GM18870 (cell line): ENCODE measurements at regions not wholly inside any gene's neighbourhood (a gene's known extent, or its start where the extent isn't known, plus 50 kb on each side); places are given as distances from the start of the nearest gene placed in this dataset.

Source experiments
- ATAC-seq: cut with Tn5 transposase; IDR thresholded peaks from one replicate; pipeline ENCODE4 v1.9.1; 2021; ENCODE audit warnings: moderate library complexity; ENCODE audit not compliant: unreplicated experiment

GRCh38 chr21:35853321-35854239 is 206.7 kb downstream of the SETD4 start:
- no peak for ATAC-seq

GRCh38 chr21:35852820-35853219 is 207.5 kb downstream of the SETD4 start:
- no peak for ATAC-seq

- ATAC-seq, result no peak
Observed at GRCh38 chr21:35850542-35851103, 209.7 kb downstream of the SETD4 start.

GRCh38 chr21:35850029-35850428 is 210.3 kb downstream of the SETD4 start:
- no peak for ATAC-seq

GRCh38 chr21:35849144-35849543 is 211.2 kb downstream of the SETD4 start:
- ATAC-seq, result no peak

GRCh38 chr21:35843911-35844667 is 216.2 kb downstream of the SETD4 start:
- ATAC-seq, result no peak

- ATAC-seq, result no peak
Observed at GRCh38 chr21:35840949-35841348, 219.4 kb downstream of the SETD4 start.

GRCh38 chr21:35840197-35840799 is 220.0 kb downstream of the SETD4 start:
- no peak for ATAC-seq

GRCh38 chr21:35838987-35839763 is 221.2 kb downstream of the SETD4 start:
- no peak for ATAC-seq

GRCh38 chr21:35838350-35838749 is 222.0 kb downstream of the SETD4 start:
- ATAC-seq, result no peak

- ATAC-seq, result no peak
Observed at GRCh38 chr21:35833991-35834390, 226.3 kb downstream of the SETD4 start.

GRCh38 chr21:35833388-35833787 is 226.9 kb downstream of the SETD4 start:
- ATAC-seq, result no peak

GRCh38 chr21:35831230-35831629 is 229.1 kb downstream of the SETD4 start:
- ATAC-seq, result no peak

- no peak for ATAC-seq
Observed at GRCh38 chr21:35829067-35829466, 231.3 kb downstream of the SETD4 start.

GRCh38 chr21:35828161-35828560 is 232.2 kb downstream of the SETD4 start:
- ATAC-seq, result no peak

- ATAC-seq, result no peak
Observed at GRCh38 chr21:35827004-35827403, 233.3 kb downstream of the SETD4 start.

GRCh38 chr21:35825370-35826353 is 234.7 kb downstream of the SETD4 start:
- ATAC-seq, result no peak

GRCh38 chr21:35824136-35824535 is 236.2 kb downstream of the SETD4 start:
- no peak for ATAC-seq

- no peak for ATAC-seq
Observed at GRCh38 chr21:35819134-35819533, 241.2 kb downstream of the SETD4 start.
